RWPE1 (cell line): ENCODE measurements at regions not wholly inside any gene's neighbourhood (a gene's known extent, or its start where the extent isn't known, plus 50 kb on each side); places are given as distances from the start of the nearest gene placed in this dataset.

Experiments
- CTCF ChIA-PET: fragments of 350-600 bp; sonication (Branson Sonifier 250); formaldehyde crosslinking; extraction: SDS; loops from one replicate; lab custom pipeline; 2021; lab: Yijun Ruan, JAX
- POLR2A ChIA-PET: fragments of 400-600 bp; formaldehyde crosslinking; extraction: SDS; loops from one replicate; lab custom pipeline; 2020; ENCODE audit warnings: antibody characterized with exemption; ENCODE audit not compliant: low non-redundant PET; lab: Yijun Ruan, JAX
- DNase-seq: peaks from one replicate; pipeline ENCODE4 v3.0.0; 2012; ENCODE audit warnings: low spot score
- H3K27ac ChIP-seq: fragments of 450-650 bp; 2 replicates; pipeline ENCODE4 v1.5.1; 2017
- TF ChIP-seq, protein P1 (sequence below): fragments of 450-650 bp; conservative IDR thresholded peaks from 2 replicates; pipeline ENCODE4 v1.5.1; 2017; ENCODE audit warnings: low read depth, mild to moderate bottlenecking

GRCh38 chr7:79855172-79855571 lies 279.5 kb upstream of the GNAI1 start:
- no peak overlapping the region for H3K27ac ChIP-seq
- TF ChIP-seq, protein P1, sequence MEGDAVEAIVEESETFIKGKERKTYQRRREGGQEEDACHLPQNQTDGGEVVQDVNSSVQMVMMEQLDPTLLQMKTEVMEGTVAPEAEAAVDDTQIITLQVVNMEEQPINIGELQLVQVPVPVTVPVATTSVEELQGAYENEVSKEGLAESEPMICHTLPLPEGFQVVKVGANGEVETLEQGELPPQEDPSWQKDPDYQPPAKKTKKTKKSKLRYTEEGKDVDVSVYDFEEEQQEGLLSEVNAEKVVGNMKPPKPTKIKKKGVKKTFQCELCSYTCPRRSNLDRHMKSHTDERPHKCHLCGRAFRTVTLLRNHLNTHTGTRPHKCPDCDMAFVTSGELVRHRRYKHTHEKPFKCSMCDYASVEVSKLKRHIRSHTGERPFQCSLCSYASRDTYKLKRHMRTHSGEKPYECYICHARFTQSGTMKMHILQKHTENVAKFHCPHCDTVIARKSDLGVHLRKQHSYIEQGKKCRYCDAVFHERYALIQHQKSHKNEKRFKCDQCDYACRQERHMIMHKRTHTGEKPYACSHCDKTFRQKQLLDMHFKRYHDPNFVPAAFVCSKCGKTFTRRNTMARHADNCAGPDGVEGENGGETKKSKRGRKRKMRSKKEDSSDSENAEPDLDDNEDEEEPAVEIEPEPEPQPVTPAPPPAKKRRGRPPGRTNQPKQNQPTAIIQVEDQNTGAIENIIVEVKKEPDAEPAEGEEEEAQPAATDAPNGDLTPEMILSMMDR: no peak
- CTCF ChIA-PET: interaction anchor here (0.6 kb wide), 1 partner anchor 143 kb away, joined by 3 read pairs; no protein-coding TSS in a partner anchor
- POLR2A ChIA-PET: no interaction called here
- no peak for DNase-seq

DNA sequence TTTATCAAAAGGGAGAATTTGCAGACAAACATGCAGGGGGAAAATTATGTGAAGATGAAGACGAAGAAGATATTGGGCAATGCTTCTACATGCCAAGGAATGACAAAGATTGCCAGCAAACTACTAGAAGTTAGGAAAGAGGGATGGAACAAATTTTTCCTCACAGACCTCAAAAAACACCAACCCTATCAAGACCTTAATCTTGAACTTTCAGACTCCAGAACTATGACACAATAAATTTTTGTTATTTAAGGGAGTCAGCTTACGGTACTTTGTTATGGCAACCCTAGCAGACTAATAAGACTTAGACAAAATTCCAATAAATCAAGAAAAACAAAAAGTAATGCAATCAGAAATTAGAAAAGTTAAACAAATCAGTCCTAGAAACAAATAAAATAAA lies 280.0 kb upstream of the GNAI1 start:
- TF ChIP-seq, protein P1: no peak
- POLR2A ChIA-PET: no interaction called here
- DNase-seq: no peak
- CTCF ChIA-PET: interaction anchor here (0.6 kb wide), 1 partner anchor 144 kb away, joined by 3 read pairs; no protein-coding TSS in a partner anchor
- H3K27ac ChIP-seq: no peak overlapping the region

DNA sequence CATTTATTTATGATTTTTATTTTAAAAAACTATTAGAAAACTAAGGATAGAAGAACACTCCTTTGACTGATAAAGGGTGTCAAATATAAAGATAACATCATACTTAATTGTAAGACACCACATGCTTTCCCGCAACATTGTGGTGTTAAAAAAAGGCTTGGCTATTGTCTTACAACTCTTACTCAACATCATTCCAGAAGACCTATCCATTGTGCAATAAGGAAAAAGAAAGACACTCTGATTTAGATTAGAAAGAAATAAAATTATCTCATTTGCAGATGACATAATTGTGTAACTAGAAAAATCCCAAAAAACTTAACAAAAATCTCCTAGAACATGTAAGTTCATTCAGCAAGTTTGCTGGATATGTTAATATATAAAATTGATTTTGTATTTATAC lies 296.7 kb upstream of the GNAI1 start:
- CTCF ChIA-PET: no interaction called here
- no peak for DNase-seq
- no peak overlapping the region for H3K27ac ChIP-seq
- POLR2A ChIA-PET: no interaction called here
- TF ChIP-seq, protein P1: no peak

- ChIA-PET CTCF (no interaction called here), POLR2A (no interaction called here)
- no peak overlapping the region for H3K27ac ChIP-seq
- TF ChIP-seq, protein P1: no peak
- no peak for DNase-seq
These were observed 301.0 kb upstream of the GNAI1 start for GRCh38 chr7:79833616-79834015.

DNA sequence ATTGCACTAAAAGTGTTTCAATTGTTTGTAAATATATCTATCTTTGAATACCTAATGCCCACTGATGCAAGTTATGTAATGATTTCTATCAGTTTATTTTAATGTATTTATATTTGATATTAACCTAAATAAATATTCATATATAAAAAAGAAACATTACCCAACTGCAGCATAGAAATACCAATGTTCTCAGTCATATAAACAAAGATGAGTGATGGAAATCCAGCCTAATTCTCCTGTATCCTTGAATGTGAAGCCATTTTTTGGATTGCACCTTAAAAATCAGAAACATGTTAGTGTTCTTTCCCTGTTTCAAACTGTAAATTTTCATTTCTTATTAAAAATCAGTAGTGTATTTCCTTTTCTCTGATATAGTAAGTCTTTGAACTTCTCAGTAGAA lies 305.8 kb upstream of the GNAI1 start:
- no peak overlapping the region for H3K27ac ChIP-seq
- CTCF ChIA-PET: no interaction called here
- DNase-seq: no peak
- POLR2A ChIA-PET: no interaction called here
- TF ChIP-seq, protein P1: no peak

GRCh38 chr7:79823246-79823951 lies 311.2 kb upstream of the GNAI1 start:
- no peak overlapping the region for H3K27ac ChIP-seq
- ChIA-PET POLR2A (no interaction called here), CTCF (no interaction called here)
- DNase-seq: no peak
- TF ChIP-seq, protein P1: no peak
